Adrenal gland (tissue), 9 donors: ENCODE measurements at regions not wholly inside any gene's neighbourhood (a gene's known extent, or its start where the extent isn't known, plus 50 kb on each side); places are given as distances from the start of the nearest gene placed in this dataset.
"Not testable (repeated sequence)": the region's sequence is repeated elsewhere in the genome, so short reads cannot be mapped to it uniquely, and the experiment has no call there.

ENCODE experiments used
- DNase-seq, 7 donors: peaks; one replicate each; pipeline ENCODE4 v3.0.0-alpha.2; 2019 to 2020
- H3K27ac ChIP-seq, 5 donors: fragments of 200-600 bp; sonication (generic) in 4 of 5; 1 replicate in 3 of 5; 2 replicates in 2 of 5; pipeline versions ENCODE4 v1.5.1 to v1.8.0; 2016 to 2020; ENCODE audit warnings: mild to moderate bottlenecking in 1 of 5
- H3K27me3 ChIP-seq: fragments of 200-600 bp; 2 replicates; pipeline ENCODE4 v1.8.0; 2021
- H3K36me3 ChIP-seq, 2 donors: fragments of 200-600 bp; replicated peaks in 1 of 2; 1 replicate in 1 of 2; 2 replicates in 1 of 2; pipeline versions ENCODE4 v1.5.1 to v1.8.0; 2018 to 2022
- H3K4me1 ChIP-seq, 2 donors: fragments of 200-600 bp; replicated peaks in 1 of 2; 1 replicate in 1 of 2; 2 replicates in 1 of 2; pipeline versions ENCODE4 v1.5.1 to v1.8.0; 2018 to 2021
- H3K4me3 ChIP-seq, 4 donors: fragments of 200-600 bp; sonication (generic) in 3 of 4; one replicate each; pipeline ENCODE4 v1.5.1; 2016 to 2018
- H3K9me3 ChIP-seq, 3 donors: fragments of 200-600 bp; sonication (generic) in 1 of 3; replicated peaks in 1 of 3; 1 replicate in 2 of 3; 2 replicates in 1 of 3; pipeline versions ENCODE4 v1.5.1 to v1.8.0; 2016 to 2021
- POLR2A ChIP-seq, 2 donors: fragments of 450-650 bp; IDR thresholded peaks; one replicate each; pipeline ENCODE4 v1.6.1; 2017; ENCODE audit warnings: antibody characterized with exemption in 2 of 2, mild to moderate bottlenecking in 2 of 2, moderate library complexity in 1 of 2
- WGBS, 4 donors: extraction: QIAGEN DNeasy Blood & Tissue Kit in 2 of 4; methylation state at CpG; one replicate each; pipeline versions ENCODE4 v1.1.5 to v1.1.7; 2013 to 2017; 5-methylcytosine and 5-hydroxymethylcytosine counted together
- intact Hi-C, 2 donors: fragments of 100-400 bp; cut with DNase I; formaldehyde crosslinking; loops; one replicate each; pipeline versions ENCODE4 v1.14.1 to v1.15.0; 2022 to 2023
- TF ChIP-seq, protein P1 (sequence below), 6 experiments: fragments of 450-650 bp in 4 of 6; fragments of 200-600 bp in 2 of 6; sonication (generic) in 1 of 6; IDR thresholded peaks; 1 replicate in 5 of 6; 2 replicates in 1 of 6; pipeline versions ENCODE4 v1.5.1 to v1.8.0; 2016 to 2021; ENCODE audit warnings: antibody characterized with exemption in 6 of 6, mild to moderate bottlenecking in 2 of 6, moderate library complexity in 1 of 6
- donor health status: healthy with polysubstance abuse.
- donor health status: Bipolar disorder and iron deficiency.
- donor health status: DM: yes; HTN: yes; CAD: no.
- donor health status: DM: no; HTN: no; CAD: no.
- donor health status: DM: no; HTN: no; CAD: no.

GRCh38 chr7:66453340-66453739 is 175.3 kb upstream of the KCTD7 start:
- intact Hi-C loops: no loop called here
- TF ChIP-seq POLR2A (IDR thresholded peaks at IDR 0.05): no peak
- TF ChIP-seq, protein P1, sequence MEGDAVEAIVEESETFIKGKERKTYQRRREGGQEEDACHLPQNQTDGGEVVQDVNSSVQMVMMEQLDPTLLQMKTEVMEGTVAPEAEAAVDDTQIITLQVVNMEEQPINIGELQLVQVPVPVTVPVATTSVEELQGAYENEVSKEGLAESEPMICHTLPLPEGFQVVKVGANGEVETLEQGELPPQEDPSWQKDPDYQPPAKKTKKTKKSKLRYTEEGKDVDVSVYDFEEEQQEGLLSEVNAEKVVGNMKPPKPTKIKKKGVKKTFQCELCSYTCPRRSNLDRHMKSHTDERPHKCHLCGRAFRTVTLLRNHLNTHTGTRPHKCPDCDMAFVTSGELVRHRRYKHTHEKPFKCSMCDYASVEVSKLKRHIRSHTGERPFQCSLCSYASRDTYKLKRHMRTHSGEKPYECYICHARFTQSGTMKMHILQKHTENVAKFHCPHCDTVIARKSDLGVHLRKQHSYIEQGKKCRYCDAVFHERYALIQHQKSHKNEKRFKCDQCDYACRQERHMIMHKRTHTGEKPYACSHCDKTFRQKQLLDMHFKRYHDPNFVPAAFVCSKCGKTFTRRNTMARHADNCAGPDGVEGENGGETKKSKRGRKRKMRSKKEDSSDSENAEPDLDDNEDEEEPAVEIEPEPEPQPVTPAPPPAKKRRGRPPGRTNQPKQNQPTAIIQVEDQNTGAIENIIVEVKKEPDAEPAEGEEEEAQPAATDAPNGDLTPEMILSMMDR (IDR thresholded peaks at IDR 0.05): no peak
- 94 to 97% (median 95%) methylated on average over 6 of the region's 6 CpGs for WGBS, 4 donors
- no peaks in the 10 kb centered on the region for H3K27me3 ChIP-seq
- H3K36me3 ChIP-seq: no peaks in the 10 kb centered on the region
- no peaks in the 10 kb centered on the region for H3K4me1 ChIP-seq
- no peaks in the 10 kb centered on the region for H3K9me3 ChIP-seq
- no peak for DNase-seq
- H3K27ac ChIP-seq: no peak overlapping the region
- no peak overlapping the region for H3K4me3 ChIP-seq

- no peaks in the 10 kb centered on the region for H3K27me3 ChIP-seq
- H3K4me1 ChIP-seq: peaks cover 0 to 5% of the 10 kb centered on the region in 2 donors
- H3K4me3 ChIP-seq: no peak overlapping the region
- DNase-seq: no peak
- TF ChIP-seq, protein P1 (IDR thresholded peaks at IDR 0.05): no peak
- no peak for TF ChIP-seq POLR2A (IDR thresholded peaks at IDR 0.05)
- no peak overlapping the region for H3K27ac ChIP-seq
- no peaks in the 10 kb centered on the region for H3K9me3 ChIP-seq
- WGBS, 4 donors: 82 to 90% (median 84%) methylated on average over 5 of the region's 5 CpGs
- intact Hi-C loops: no loop called here
- no peaks in the 10 kb centered on the region for H3K36me3 ChIP-seq
Measured at GRCh38 chr7:66454600-66455225, 174.0 kb upstream of the KCTD7 start.

- H3K27ac ChIP-seq, DNase-seq, intact Hi-C loops, H3K36me3 ChIP-seq, H3K27me3 ChIP-seq, H3K9me3 ChIP-seq, H3K4me3 ChIP-seq: not testable (repeated sequence)
- peaks cover 0 to 10% of the 10 kb centered on the region in 2 donors for H3K4me1 ChIP-seq
- WGBS, 4 donors: no CpG with 5 or more reads among the region's 1 CpG
Measured at GRCh38 chr7:66455432-66455831, 173.2 kb upstream of the KCTD7 start.

DNA sequence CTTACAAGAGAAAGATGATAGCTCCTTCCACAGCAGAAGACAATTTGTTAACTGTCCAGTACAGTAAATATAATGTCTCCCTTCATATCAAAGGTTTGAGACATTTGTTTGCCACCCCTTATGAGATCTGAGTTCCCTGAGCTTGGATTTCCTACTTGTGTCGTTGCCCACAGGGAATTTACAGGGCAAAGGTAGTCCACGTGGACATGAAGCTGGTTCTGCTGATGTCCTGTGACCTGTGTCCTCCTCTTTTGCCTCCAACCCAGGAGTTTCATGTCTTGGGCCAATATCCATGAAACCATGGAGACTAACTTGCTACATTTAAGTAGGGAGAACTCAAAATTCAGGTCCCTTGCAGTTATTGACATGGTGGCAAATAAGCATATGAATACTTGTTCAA is 172.2 kb upstream of the KCTD7 start:
- not testable (repeated sequence) for H3K27me3 ChIP-seq

GRCh38 chr7:66458991-66459390 is 169.7 kb upstream of the KCTD7 start:
- DNase-seq: peak in 2 of 7 donors; percentile 16 to 38
- H3K9me3 ChIP-seq, H3K4me3 ChIP-seq, H3K36me3 ChIP-seq, H3K27me3 ChIP-seq, H3K27ac ChIP-seq, intact Hi-C loops: not testable (repeated sequence)
- peaks cover 0 to 10% of the 10 kb centered on the region in 2 donors for H3K4me1 ChIP-seq
- 64 to 72% (median 66%) methylated on average over 5 of the region's 5 CpGs for WGBS, 4 donors

More for the DNA sequence above, 172.2 kb upstream of the KCTD7 start:
- H3K4me1 ChIP-seq: peaks cover 0 to 10% of the 10 kb centered on the region in 2 donors
- intact Hi-C loops, H3K27ac ChIP-seq, H3K9me3 ChIP-seq, H3K4me3 ChIP-seq, DNase-seq, H3K36me3 ChIP-seq: not testable (repeated sequence)
- 85 to 100% (median 95%) methylated on average over 1 to 2 of the region's 2 CpGs; no CpG with 5 or more reads in 1 of the 4 donors for WGBS, 4 donors

GRCh38 chr7:66459783-66460413 is 168.8 kb upstream of the KCTD7 start:
- DNase-seq, H3K27me3 ChIP-seq, H3K4me3 ChIP-seq, intact Hi-C loops, H3K36me3 ChIP-seq, H3K9me3 ChIP-seq: not testable (repeated sequence)
- Histone ChIP-seq H3K27ac (peak overlapping the region in 1 of 5 donors; percentile 19), H3K4me1 (peaks cover 0 to 10% of the 10 kb centered on the region in 2 donors)
- 42 to 64% (median 56%) methylated on average over 5 of the region's 5 CpGs for WGBS, 4 donors
